Glutamatergic neuron (in vitro differentiated cells): ENCODE measurements at regions not wholly inside any gene's neighbourhood (a gene's known extent, or its start where the extent isn't known, plus 50 kb on each side); places are given as distances from the start of the nearest gene placed in this dataset.

Experiments
- DNase-seq: peaks from one replicate; pipeline ENCODE4 v3.0.0; 2022
- H3K27ac Mint-ChIP-seq: one replicate; pipeline ENCODE4 v1.8.0; 2020; ENCODE audit warnings: mild to moderate bottlenecking, mixed read lengths, inconsistent platforms; ENCODE audit not compliant: unreplicated experiment
- H3K27me3 Mint-ChIP-seq: one replicate; pipeline ENCODE4 v1.8.0; 2020; ENCODE audit warnings: mild to moderate bottlenecking, moderate library complexity, mixed read lengths, inconsistent platforms; ENCODE audit not compliant: unreplicated experiment
- H3K36me3 Mint-ChIP-seq: one replicate; pipeline ENCODE4 v1.8.0; 2020; ENCODE audit warnings: mild to moderate bottlenecking, mixed read lengths, inconsistent platforms; ENCODE audit not compliant: unreplicated experiment
- H3K4me1 Mint-ChIP-seq: one replicate; pipeline ENCODE4 v1.8.0; 2020; ENCODE audit warnings: mild to moderate bottlenecking, low read depth, mixed read lengths, inconsistent platforms; ENCODE audit not compliant: unreplicated experiment
- H3K4me3 Mint-ChIP-seq: one replicate; pipeline ENCODE4 v1.8.0; 2020; ENCODE audit warnings: mild to moderate bottlenecking, mixed read lengths, inconsistent platforms; ENCODE audit not compliant: unreplicated experiment
- H3K9me3 Mint-ChIP-seq: one replicate; pipeline ENCODE4 v1.8.0; 2020; ENCODE audit warnings: mild to moderate bottlenecking, moderate library complexity, mixed read lengths, inconsistent platforms; ENCODE audit not compliant: unreplicated experiment
- TF ChIP-seq, protein P1 (sequence below): fragments of 200-600 bp; sonication (generic); IDR thresholded peaks from one replicate; pipeline ENCODE4 v1.5.0; 2021; ENCODE audit not compliant: partially characterized antibody, unreplicated experiment

DNA sequence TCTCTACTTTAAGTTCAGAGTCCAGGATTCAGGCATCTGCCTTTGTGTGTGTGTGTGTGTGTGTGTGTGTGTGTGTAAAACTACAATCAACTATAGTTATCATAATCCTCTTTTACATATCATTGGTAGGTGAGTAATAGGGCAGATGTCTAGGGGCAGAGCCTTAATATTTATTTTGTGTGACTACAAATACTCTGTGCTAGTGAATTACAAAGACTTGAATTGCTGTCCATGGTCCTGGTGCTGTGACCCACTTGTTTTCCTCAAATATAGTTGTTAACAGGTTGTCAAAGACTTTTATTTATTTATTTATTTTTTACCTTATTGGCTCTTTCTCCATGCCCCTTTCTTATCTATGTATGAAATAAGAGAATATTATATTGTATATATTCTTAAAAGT, 196.8 kb downstream of the ANXA1 start:
- DNase-seq: no peak
- Mint-ChIP-seq H3K36me3 (no peaks in the 10 kb centered on the region), H3K4me3 (no peak overlapping the region), H3K27ac (no peak overlapping the region), H3K9me3 (no peaks in the 10 kb centered on the region), H3K4me1 (no peaks in the 10 kb centered on the region), H3K27me3 (no peaks in the 10 kb centered on the region)
- TF ChIP-seq, protein P1, sequence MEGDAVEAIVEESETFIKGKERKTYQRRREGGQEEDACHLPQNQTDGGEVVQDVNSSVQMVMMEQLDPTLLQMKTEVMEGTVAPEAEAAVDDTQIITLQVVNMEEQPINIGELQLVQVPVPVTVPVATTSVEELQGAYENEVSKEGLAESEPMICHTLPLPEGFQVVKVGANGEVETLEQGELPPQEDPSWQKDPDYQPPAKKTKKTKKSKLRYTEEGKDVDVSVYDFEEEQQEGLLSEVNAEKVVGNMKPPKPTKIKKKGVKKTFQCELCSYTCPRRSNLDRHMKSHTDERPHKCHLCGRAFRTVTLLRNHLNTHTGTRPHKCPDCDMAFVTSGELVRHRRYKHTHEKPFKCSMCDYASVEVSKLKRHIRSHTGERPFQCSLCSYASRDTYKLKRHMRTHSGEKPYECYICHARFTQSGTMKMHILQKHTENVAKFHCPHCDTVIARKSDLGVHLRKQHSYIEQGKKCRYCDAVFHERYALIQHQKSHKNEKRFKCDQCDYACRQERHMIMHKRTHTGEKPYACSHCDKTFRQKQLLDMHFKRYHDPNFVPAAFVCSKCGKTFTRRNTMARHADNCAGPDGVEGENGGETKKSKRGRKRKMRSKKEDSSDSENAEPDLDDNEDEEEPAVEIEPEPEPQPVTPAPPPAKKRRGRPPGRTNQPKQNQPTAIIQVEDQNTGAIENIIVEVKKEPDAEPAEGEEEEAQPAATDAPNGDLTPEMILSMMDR: no peak

DNA sequence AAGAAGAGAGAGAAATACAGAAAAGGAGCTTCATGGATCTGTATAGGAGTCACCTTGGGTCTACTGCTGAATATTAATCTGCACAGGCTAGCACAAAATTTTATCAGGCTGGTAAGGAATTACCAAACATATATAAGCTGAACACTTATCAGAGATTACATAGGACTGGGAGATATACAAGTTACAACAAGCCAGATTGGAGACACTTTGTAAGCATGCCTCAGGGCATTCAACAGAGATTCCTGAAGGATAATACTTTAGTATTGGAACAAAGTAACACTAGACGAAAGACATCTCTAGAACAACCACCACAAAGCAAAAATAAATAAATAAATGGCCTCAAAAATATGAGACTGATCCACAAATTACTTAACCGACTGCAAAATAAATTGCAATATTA, 197.8 kb downstream of the ANXA1 start:
- no peaks in the 10 kb centered on the region for H3K9me3 Mint-ChIP-seq
- no peak overlapping the region for H3K27ac Mint-ChIP-seq
- H3K36me3 Mint-ChIP-seq: no peaks in the 10 kb centered on the region
- no peak overlapping the region for H3K4me3 Mint-ChIP-seq
- TF ChIP-seq, protein P1: no peak
- DNase-seq: no peak
- no peaks in the 10 kb centered on the region for H3K4me1 Mint-ChIP-seq
- no peaks in the 10 kb centered on the region for H3K27me3 Mint-ChIP-seq

DNA sequence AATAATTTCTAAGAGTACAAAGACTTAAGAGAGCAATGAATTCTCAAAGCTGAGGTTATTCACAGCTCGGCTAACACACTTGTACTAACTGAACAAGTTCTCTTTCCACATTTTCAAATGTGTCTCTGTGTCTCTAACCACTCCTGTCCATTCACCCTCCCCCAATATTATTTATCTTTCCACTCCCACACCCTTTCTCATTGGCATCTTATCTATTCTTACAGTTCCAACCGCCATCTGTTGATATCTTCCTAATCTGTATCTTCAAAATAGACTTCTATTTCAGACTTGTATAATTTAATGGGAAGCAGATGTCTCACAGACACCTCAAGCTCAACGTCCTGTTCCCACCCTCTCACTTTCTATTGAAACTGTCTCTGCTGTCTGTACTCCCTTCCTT, 205.9 kb downstream of the ANXA1 start:
- H3K27ac Mint-ChIP-seq: no peak overlapping the region
- H3K36me3 Mint-ChIP-seq: no peaks in the 10 kb centered on the region
- H3K4me1 Mint-ChIP-seq: peaks cover 10% of the 10 kb centered on the region
- TF ChIP-seq, protein P1: no peak
- H3K27me3 Mint-ChIP-seq: no peaks in the 10 kb centered on the region
- no peaks in the 10 kb centered on the region for H3K9me3 Mint-ChIP-seq
- H3K4me3 Mint-ChIP-seq: no peak overlapping the region
- no peak for DNase-seq

DNA sequence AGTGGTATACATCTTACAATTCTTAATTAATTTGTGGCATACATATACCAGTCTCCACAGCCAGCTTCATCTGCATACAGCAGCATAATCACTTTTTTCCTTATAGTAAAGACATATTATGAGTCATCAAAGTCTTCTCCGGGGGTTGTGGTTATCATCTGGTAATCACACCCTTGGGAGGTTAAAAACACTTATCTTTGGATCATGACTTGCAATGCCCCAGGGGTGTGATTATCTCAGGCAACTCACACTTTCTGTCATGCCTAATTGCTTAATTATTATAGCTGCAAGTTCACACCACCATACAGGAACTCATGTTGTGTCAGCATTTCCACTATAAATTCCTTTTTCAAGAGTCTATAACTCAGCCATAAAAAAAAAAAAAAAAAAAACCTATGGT, 218.4 kb downstream of the ANXA1 start:
- no peaks in the 10 kb centered on the region for H3K36me3 Mint-ChIP-seq
- peaks cover 2% of the 10 kb centered on the region for H3K9me3 Mint-ChIP-seq
- TF ChIP-seq, protein P1: no peak
- H3K27ac Mint-ChIP-seq: no peak overlapping the region
- H3K4me3 Mint-ChIP-seq: no peak overlapping the region
- no peaks in the 10 kb centered on the region for H3K4me1 Mint-ChIP-seq
- no peaks in the 10 kb centered on the region for H3K27me3 Mint-ChIP-seq
- DNase-seq: no peak

DNA sequence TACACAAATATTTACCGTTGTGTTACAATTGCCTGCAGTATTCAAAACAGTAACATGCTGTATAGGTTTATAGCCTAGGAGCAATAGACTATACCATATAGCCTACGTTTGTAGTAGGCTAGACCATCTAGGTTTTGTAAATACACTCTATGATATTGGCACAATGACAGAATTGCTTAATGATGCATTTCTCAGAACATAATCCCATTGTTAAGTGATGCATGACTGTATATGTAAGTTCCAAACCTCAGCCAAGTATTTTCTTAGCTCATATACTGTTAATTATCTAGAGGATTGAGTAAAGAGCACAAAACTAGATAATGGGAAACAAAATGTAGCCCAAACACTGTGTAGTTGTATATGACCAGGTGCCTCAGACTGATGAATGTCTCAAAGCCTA, 220.1 kb downstream of the ANXA1 start:
- no peak overlapping the region for H3K4me3 Mint-ChIP-seq
- H3K27me3 Mint-ChIP-seq: no peaks in the 10 kb centered on the region
- no peaks in the 10 kb centered on the region for H3K36me3 Mint-ChIP-seq
- DNase-seq: no peak
- no peak overlapping the region for H3K27ac Mint-ChIP-seq
- TF ChIP-seq, protein P1: no peak
- H3K9me3 Mint-ChIP-seq: peaks cover 2% of the 10 kb centered on the region
- no peaks in the 10 kb centered on the region for H3K4me1 Mint-ChIP-seq
